COLO829 (cell line): ENCODE measurements at regions not wholly inside any gene's neighbourhood (a gene's known extent, or its start where the extent isn't known, plus 50 kb on each side); places are given as distances from the start of the nearest gene placed in this dataset.

Experiments
- DNase-seq: peaks from one replicate; pipeline ENCODE4 v3.0.0; 2012; ENCODE audit warnings: low spot score

- DNase-seq: no peak
Observed at GRCh38 chr16:64410306-64410705, 711.6 kb downstream of the CDH11 start.

DNA sequence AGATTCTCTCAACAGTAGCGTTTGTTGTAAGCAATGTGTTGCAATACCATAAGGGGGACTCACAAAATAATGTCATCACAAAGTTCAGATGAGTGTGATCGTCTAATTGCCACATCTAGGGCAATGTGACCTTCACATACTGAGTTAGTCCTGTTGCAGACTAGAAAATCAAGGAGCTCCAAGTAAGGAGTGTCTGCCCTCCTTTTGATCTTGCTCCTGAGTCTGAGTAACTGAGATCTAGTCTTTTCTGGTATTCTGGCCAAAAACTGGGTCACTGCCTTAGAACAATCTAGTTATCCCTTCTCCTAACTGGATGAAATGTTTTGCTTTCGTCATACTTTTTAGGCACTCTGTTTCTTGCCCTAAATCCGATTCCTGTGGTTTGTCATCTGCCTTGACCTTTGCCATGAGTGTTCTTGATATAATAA lies 712.1 kb downstream of the CDH11 start:
- DNase-seq: no peak

- no peak for DNase-seq
Observed at GRCh38 chr16:64408699-64409098, 713.2 kb downstream of the CDH11 start.

DNA sequence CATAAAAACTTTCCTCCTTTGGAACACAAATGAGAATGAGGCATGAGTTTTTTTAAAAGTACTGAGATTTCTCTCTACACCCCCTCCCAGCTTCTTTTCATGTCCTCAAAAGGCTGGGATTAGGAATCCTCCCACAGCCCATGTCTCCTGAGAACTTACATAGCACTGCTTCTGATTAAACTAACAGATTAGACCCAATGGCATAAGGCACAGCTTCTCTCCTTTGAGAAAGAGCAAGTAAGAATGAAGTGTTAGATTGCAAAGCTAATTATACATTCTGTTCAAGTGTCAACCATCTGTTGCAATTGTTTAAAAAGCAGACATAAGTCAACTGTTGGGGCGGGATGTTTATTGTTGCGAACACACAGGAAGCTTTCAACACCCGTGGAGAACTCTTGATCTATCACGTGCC lies 715.1 kb downstream of the CDH11 start:
- DNase-seq: no peak

DNA sequence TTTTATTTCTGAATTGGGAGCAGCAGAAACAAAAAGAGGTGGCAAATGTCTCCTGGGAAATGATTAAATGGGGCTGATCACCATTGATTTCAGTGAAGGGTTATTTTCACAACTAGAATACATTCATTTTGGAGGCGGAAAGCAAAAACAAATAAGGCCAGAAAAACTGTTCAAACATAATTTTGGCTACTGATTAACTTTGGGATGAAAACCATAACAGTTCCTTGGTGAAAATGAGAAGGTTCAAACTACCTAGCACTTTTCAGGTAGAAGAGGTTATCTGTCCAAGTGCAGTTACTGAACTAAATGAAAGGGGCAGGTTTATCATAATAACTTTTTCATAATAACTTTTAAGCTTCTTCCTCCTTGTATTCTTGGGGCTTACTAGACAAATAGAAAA lies 718.5 kb downstream of the CDH11 start:
- no peak for DNase-seq

- DNase-seq: no peak
Observed at GRCh38 chr16:64398793-64399192, 723.1 kb downstream of the CDH11 start.

DNA sequence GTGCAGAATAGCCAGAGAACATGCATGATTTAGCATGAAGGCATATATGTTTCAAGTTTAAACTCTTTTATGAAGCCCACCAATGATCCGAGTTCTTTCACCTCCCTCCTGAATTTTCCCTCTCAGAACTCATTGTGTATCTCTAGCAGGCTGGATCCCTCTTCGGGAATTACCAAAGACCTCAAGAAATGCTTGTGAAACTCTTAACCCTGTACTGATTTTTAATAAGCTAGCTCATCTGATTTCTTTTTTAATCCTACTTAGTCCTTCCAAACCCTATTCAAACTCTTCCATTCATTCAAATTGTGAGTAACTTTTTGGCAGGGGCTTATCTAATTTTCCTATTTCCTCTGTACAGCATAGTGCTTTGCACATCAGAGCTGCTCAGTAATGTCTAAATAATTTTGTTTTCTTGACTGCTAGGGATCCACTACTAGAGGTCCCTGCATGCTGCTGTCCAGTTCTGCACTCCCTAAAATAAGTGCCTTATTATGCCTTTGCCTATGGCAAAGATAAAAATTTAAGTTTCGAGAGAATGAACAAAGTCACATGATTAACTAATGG lies 723.8 kb downstream of the CDH11 start:
- DNase-seq: no peak

DNA sequence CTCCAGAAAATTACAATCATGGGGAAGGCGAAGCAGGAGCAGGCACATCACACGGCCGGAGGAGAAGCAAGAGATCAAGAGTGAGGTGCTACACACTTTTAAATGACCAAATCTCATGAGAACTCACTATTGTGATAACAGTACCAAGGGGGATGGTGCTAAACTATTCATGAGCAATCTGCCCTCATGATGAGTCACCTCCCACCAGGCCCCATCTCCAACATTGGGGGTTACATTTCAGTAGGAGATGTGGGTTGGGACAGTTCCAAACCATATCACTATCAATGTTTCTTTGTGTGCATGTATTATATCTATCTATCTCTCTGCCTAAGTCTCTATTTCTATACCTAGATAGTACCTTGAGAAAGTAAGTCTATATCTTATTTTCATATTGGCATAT lies 724.8 kb downstream of the CDH11 start:
- DNase-seq: no peak

DNA sequence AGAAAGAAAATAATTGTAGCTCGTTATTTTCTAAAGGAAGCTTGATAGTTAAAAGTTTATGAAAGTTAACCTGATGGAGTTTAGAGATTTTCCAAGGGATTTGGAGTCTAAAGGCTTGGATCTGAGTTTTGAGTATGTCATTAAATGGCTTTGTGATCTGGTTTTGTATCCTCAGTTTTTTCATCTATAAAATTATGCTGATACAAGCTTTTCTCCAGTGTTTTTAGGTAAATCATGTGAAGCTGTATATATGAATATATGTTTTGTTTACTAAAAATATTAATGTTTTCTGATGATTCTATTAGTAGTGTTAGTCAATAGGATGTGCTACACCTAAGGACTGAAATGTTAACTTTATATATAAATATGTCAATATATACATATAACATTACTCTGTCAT lies 727.8 kb downstream of the CDH11 start:
- DNase-seq: no peak

DNA sequence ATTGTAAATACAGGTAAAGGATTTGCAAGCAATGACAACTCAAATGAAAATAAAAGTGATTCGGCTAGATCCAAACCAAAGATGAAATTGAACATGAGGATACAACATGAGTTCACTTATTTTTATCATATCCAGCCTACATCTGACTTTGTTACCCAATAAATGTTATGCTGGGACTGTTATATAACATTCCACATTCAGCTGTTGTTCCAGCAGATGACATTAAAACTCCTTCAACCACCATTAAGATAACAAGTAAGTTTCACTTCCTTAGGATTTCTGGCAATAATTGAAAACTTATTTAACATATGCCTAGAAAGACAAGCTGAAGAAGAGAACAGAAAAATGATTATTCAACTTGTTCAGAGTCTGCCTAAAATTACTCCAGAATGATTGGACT lies 729.4 kb downstream of the CDH11 start:
- no peak for DNase-seq

DNA sequence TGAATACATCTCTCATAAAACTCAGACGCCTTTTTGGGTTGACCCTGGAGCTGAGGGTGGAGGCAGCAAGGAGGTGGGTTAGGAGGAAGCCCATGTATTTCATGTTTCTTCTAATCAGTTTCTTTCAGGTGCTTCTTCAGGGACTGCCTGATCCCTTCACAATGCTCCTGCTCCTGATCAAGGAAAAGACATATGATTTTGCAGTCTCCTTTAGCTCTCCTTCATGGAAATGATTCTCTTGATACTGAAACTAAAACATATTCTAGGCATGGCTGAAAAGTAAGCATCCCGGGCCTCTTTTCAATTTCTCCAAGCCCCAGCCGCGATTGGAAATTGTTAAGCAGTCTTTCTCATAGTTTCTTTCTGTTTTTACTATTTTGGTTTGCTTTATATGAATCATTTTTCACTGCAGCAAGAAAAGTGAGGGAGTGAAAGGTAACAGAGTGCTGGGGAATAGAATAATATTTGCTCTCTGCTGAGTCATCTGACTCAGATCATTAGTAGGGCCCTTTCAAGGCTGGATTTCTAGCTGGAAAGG lies 730.7 kb downstream of the CDH11 start:
- DNase-seq: no peak

GRCh38 chr16:64390102-64390501 lies 731.8 kb downstream of the CDH11 start:
- no peak for DNase-seq

DNA sequence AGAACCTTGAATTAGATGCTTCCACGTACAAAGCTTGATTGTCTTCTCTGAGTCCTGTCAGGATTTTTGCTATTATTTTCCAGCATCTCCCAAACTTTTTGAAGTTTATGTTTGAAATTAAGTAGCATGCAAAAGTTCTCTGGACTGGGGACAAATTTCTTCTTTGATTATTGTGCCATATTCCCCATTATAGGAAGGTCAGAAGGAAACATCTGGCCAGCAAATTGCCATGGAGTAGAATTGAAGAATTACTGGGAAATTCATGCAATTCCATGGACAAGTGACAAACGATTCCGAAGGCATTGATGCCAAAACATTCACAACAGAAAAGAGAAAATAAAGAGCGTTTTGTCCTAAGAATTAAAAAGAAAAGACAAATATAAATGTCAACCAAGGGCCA lies 737.2 kb downstream of the CDH11 start:
- no peak for DNase-seq

- DNase-seq: no peak
Observed at GRCh38 chr16:64381979-64382378, 739.9 kb downstream of the CDH11 start.

DNA sequence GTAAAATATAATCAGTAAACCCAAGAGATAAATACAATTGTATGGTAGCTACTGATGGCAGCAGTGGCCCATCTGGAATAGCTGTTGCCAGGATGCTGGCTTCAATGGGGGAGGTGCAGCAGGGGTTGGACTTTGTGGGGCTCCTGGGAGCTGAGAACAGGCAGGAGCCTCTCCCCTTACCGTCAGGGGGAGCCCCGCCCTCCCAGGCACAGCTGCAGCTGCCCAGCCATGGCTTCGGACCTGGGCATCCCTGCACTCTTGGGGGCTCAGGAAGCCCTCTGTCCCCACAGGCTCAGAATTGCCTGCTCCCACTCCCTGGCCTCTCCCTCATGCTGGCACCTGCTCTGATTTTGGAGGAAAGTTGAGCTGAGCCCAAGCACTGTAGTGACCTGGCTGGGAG lies 741.1 kb downstream of the CDH11 start:
- DNase-seq: no peak

DNA sequence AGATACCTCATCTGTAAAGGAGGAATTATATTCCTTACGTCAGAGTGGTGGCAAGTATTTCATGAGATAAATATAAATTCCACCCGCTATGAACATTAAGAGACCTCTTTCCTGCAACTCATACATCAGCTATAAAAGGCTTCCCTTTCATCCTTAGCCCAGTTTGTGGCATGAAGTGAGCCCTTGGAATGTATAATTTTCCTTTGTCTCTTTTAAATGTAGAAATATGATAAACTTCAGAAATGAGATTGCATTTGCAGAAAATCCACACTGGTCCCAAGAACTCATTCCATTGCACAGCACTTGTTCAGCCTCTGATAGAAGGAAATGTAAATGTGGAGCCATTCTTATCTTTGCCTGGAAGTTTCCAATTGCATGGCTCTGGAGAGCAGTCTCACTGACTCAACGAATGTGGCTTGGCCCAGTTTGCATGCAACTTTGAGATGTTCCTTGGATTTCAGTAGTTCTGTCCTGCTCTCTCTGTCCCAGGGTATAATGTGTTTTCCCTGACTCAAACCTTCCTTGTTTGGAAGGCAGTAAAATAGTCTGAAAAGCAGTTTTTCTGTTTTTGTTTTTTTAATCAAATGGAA lies 746.4 kb downstream of the CDH11 start:
- DNase-seq: no peak

- no peak for DNase-seq
Observed at GRCh38 chr16:64370112-64370511, 751.8 kb downstream of the CDH11 start.

DNA sequence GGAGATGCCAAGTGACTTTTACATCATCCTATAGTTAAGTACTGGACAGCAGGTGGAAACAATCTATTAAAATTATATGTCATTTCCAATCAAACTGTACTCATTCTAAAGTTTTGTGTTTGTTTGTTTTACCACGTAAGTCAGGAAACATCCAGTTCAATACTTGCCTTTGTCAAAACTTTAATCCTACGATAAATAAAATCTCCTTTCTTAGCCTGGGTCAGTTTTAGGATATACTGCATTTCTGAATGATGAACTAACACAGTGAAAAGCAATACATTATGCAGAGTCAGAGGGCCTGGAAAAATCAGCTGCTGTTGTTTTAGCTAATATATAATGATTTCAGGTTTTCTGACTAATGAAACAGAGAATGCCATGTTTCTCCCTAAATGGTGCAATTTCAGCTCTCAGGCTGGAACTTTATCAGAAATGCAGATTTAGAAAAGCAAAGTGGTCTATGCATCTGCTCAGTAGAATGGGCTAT lies 756.4 kb downstream of the CDH11 start:
- DNase-seq: no peak

DNA sequence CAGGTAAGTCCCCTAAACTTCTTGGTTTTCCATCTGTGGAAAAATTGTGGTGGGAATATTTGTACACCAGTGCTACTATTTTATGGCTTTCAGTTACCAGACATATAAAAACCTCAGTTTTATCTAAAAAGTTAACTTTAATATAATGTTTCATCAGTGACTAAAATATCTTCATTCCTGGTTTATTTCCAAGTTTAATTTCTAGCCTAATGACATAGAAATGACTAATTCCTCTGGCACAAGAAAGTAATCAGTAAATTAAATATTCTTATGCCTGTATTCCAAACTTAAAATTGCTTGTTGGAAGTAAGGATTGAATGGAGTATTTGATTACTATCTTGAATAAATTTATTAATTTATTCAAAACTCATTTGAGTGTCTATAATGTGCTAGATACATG lies 757.0 kb downstream of the CDH11 start:
- DNase-seq: no peak

DNA sequence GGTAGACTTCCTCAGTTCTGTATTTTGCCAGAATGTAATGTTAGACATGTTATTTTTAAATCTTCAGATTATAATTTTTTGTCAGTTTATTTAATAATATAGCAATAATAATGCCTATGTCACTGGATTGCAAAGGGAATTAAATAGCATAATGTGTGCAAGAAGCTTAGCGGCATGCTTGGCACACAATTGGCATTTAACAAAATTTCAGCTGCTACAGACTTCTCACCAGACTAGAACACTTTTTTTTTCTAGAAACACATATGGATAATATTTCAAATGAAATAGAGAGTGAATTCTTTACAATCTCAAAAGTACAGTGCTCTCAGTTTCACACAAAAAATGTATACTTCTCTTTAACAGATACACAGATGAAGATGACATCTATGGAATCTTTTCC lies 757.4 kb downstream of the CDH11 start:
- DNase-seq: no peak

DNA sequence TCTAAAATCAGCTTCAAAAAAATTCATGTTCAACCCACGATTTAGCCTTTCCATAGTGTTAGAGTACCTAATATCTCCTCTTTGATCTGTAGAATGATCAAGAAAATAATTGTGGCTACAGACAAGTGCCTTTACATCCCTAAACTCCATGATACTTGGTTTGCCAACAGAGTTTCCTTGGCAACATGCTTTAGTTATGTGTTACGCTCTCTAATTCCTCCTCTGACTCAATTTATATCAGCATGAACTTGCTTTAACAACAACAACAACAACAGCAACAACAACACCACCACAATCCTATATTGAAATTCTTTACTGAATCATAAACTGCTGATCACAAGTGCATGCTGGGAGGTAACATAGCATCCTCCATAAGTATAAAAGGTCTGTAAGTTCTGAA lies 757.8 kb downstream of the CDH11 start:
- no peak for DNase-seq

- DNase-seq: no peak
Observed at GRCh38 chr16:64363039-64363438, 758.8 kb downstream of the CDH11 start.

DNA sequence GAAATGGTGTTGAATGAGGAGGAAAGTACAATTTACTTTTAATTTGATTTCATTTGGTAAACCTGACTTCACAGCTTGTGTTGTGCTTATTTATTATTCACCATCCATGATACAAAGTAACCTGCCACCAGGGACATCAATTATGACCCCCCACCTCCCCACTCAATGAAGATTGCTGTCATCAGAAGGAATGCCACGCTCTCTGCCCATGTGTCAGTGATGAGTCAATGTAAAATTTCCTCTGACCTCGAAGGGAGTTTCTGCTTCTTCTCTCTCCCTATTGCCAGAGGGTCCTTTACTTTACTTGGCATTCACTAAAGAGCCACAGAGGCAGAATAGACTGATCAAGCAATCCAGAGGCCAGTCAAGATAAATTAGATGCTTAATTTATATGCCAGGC lies 759.7 kb downstream of the CDH11 start:
- no peak for DNase-seq

- no peak for DNase-seq
Observed at GRCh38 chr16:64361753-64362152, 760.1 kb downstream of the CDH11 start.
